ENCODE measurements at regions not wholly inside any gene's neighbourhood (a gene's known extent, or its start where the extent isn't known, plus 50 kb on each side); places are given as distances from the start of the nearest gene placed in this dataset.
"Not testable (repeated sequence)": the region's sequence is repeated elsewhere in the genome, so short reads cannot be mapped to it uniquely, and the experiment has no call there.

GRCh38 chr1:166703726-166704462 lies 135.4 kb upstream of the POGK start:
- DNase-seq, result no peak

DNA sequence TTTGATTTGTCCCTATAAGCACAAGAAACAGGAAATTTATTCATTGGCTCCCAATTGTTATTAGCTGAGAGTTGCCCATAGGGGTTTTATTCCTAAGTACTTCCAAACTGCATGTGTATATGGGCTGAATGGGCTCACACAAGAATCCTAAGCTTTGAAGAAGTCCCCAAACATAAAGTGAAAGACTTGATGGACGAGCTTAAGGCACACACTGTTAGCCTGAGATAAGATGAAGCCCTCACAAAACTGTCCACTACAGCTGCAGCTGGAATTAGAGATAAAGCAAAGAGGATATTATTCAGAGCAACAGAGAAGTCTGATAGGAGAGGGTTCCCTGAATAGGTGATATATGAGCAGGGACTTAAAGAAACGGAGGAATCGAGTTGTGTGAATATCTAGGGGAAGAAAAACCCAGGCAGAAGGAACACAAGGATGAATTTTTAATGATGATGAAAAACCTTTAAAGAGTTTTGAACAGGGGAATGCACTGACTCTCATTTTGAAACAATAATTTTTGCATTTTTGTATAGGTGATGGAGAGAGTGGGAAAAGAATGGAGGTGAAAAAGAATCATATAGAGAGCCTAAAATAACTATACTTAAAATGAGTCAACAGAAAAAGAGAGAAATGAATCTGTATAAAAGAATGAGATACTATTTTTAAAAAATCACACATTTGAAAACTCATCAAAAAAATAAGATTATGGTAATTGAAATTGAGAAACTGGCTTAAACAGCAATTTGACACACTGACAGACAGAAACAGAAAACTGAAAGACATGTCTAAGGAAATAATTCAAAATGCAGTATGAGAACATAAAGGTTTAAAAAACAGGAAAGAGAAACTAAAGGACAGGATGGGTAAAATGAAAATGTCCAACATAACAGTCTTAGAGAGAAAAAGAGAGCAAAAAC lies 133.6 kb upstream of the POGK start:
- DNase-seq, result no peak

- DNase-seq, result no peak
These were observed 122.7 kb upstream of the POGK start for GRCh38 chr1:166716620-166717019.

GRCh38 chr1:166721145-166721544 lies 118.1 kb upstream of the POGK start:
- no peak for DNase-seq

DNA sequence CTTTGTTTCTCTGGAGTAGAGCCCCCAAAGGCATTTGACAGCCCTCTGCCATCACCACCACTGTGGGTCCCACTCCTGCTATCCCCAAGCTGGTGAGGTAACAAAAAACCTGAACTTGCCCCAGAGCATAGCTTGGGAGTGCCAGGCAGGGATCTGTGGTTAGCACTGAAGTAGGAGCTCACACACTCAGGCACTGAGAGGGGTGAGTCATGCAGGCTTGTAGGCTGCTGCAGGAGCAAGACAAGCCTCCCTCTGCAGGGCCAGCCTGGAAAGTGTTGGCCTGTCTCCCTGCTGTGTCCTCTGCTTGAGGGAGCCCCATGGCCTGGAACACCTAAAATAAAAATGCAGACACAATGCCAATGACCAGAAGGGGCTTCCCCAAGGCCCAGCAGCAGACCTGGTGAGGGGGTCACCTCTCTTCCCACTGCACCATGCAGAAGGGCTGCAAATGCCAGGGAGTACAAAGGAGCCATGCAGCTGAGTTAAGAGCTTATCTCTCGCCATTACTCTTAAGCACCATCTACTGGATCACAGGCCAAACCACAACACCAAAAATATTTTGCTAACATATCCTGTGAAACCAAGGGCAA lies 108.9 kb upstream of the POGK start:
- no peak for DNase-seq

GRCh38 chr1:166738140-166738539 lies 101.1 kb upstream of the POGK start:
- no peak for DNase-seq

- no peak for DNase-seq
These were observed 100.4 kb upstream of the POGK start for GRCh38 chr1:166738873-166739272.

GRCh38 chr1:166740668-166741276 lies 98.5 kb upstream of the POGK start:
- no peak for DNase-seq

- DNase-seq, result no peak
These were observed 76.0 kb upstream of the POGK start for GRCh38 chr1:166763318-166763717.

DNA sequence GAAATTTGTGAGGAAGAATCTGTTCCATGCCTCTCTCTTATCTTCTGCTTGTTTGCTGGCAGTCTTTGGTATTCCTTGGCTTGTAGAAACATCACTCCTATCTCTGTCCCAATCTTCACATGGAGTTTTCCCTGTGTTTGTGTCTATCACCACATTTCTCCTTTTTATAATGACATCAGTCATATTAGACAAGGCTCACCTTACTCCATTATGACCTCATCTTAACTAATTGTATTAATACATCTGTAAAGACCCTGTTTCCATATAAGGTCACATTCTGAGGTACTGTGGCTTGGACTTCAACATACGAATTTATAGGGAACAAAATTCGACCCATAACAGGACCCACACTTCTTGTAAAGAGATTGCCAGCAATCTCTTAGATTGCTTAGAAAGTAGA lies 72.3 kb upstream of the POGK start:
- no peak for DNase-seq

DNA sequence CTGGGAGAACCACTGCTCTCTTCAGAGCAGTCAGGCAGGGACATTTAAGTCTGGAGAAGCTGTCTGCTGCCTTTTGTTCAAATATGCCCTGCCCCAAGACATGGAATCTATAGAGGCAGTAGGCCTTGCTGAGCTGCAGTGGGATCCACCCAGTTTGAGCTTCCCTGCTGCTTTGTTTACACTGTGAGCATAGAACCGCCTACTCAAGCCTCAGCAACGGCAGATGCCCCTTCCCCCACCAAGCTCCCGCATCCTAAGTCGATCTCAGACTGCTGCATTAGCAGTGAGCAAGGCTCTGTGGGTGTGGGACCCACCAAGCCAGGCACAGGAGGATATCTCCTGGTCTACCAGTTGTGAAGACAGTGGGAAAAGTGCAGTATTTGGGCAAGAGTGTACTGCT lies 54.6 kb upstream of the POGK start:
- DNase-seq, result not testable (repeated sequence)

DNA sequence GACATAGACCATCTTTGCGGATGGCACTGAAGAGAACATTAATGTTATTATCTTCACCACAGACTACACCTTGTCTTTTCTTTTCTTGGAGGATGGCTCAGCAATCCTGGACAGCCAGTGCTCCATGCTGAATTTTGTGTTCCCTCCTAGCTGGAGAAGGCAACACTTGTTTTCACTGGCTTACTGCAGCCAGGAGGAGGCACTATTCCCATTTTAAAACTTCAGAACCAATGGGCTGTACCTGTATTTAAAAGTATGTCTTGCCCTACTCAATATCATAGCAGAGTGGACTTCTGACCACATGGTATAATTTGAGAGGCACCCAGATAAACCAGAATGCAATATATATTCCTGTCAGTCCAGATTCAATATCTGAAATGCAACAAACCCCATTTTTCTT lies 53.3 kb upstream of the POGK start:
- no peak for DNase-seq

DNA sequence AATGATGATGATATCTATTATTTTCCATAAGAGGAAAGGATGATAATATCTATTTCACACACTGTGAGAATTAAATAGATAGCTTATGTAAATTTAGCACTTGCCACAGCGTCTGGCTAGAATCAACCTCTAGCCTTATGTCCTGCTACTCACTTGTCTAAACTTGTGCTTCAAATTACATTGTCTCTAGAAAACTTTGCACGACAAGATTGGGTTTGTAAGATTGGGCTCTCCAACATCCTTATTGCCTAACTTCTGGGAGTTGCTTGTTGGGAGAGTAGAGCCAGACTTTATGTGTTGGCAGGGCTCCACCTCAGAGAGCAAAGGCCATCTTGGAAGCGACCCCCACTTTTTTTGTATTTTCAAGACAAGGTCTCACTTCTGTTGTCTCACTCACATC lies 50.0 kb upstream of the POGK start:
- DNase-seq, result no peak
